T47D (cell line): ENCODE measurements at regions not wholly inside any gene's neighbourhood (a gene's known extent, or its start where the extent isn't known, plus 50 kb on each side); places are given as distances from the start of the nearest gene placed in this dataset.
A peak's percentile ranks its signal among the peaks of the same experiment; 100 is the strongest.
"Not testable (repeated sequence)": the region's sequence is repeated elsewhere in the genome, so short reads cannot be mapped to it uniquely, and the experiment has no call there.

Experiments used
- DNase-seq, 2 experiments: peaks; one replicate each; pipeline versions ENCODE4 v3.0.0 to v3.0.0-alpha.2; 2011 to 2012; ENCODE audit warnings: low read depth in 1 of 2, low spot score in 1 of 2
- JUND ChIP-seq: IDR thresholded peaks from 2 replicates; pipeline ENCODE4 v1.6.1; 2012; ENCODE audit warnings: low read depth
- in situ Hi-C: cut with HindIII; loops from 2 replicates; pipeline ENCODE4 v1.10.0; 2016; ENCODE audit warnings: low sequenced_read_pairs, low pct_unique_long_range_greater_than_20kb

DNA sequence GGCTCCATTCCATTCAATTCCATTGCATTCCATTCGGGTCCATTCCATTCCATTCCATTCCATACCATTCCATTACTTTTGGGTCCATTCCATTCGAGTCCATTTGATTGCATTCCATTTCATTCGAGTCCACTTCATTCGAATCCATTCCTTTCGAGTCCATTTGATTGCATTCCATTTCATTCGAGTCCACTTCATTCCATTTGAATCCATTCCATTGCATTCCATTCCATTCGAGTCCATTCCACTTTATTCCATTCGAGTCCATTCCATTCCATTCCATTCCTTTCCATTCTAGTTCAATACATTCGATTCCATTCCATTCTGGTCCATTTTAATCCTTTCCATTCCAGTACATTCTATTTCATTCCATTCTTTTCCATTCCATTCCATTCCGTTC is 334.0 kb downstream of the ZNF33B start:
- in situ Hi-C loops, result no loop called here

DNA sequence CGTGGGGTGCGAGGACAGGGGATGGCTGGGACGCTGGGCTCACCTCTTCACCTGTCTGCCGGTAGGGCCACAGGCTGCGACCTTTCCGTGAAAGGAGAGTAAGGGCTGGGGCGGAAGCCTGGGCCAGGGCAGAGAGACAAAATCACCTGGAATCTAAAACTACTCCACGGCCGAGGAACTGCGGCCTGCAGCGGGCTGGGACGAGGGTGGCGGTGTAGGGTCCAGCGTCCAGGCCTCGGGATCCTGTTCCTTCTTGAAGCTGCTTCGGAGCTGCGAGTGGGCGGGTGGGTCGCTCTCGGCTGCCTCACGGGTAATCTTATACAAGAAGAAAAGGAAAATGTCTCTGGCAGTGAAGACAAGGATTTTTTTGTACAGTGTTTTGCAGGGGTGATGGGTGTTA is 356.5 kb downstream of the ZNF33B start:
- in situ Hi-C loops, result not testable (repeated sequence)

More for the DNA sequence above, 334.0 kb downstream of the ZNF33B start:
- TF ChIP-seq JUND, result no peak
- DNase-seq, result no peak

GRCh38 chr10:42269788-42270187 is 368.6 kb downstream of the ZNF33B start:
- in situ Hi-C loops, DNase-seq: not testable (repeated sequence)

More for the DNA sequence above, 356.5 kb downstream of the ZNF33B start:
- DNase-seq, result not testable (repeated sequence)

GRCh38 chr10:42263259-42263658 is 375.1 kb downstream of the ZNF33B start:
- DNase-seq, in situ Hi-C loops: not testable (repeated sequence)

DNA sequence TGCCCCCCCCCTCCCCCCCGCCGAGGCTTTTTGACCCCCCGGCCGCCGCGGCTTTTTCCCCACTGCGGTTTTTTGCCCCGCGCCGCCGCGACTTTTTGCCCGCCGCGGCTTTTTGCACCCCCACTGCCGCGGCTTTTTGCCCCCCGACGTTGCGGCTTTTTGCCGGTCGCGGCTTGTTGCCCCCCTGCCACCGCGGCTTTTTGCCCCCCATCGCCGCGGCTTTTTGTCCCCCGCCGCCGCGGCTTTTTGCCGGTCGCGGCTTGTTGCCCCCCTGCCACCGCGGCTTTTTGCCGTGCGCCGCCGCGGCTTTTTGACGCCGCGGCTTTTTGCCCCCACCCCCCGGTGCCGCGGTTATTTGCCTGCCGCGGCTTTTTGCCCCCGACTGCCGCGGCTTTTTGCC is 395.4 kb downstream of the ZNF33B start:
- in situ Hi-C loops, DNase-seq: not testable (repeated sequence)

GRCh38 chr10:42242135-42242805 is 396.1 kb downstream of the ZNF33B start:
- no peak for TF ChIP-seq JUND
- in situ Hi-C loops, result no loop called here
- DNase-seq, result no peak

GRCh38 chr10:42236401-42236800 is 402.0 kb downstream of the ZNF33B start:
- DNase-seq, in situ Hi-C loops: not testable (repeated sequence)

DNA sequence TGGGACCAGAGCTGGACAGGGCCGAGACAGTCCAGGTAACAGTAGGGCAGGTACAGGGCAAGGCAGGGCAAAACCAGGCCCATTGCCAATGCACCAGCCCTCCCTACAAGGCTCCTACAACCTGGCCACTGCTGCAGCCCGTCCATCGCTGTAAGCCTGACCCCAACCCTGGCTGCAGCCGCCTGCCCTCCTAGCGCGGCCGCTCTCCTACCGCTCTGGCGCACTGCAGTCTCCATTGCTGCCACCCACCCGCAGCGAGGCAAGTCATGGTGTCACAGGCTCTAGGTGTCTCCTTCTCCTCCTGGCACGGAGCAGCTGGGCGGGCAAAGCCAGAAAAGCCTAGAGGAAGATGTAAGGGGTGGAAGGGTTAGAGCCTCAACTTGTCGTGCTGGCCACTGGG is 402.6 kb downstream of the ZNF33B start:
- DNase-seq, in situ Hi-C loops: not testable (repeated sequence)

DNA sequence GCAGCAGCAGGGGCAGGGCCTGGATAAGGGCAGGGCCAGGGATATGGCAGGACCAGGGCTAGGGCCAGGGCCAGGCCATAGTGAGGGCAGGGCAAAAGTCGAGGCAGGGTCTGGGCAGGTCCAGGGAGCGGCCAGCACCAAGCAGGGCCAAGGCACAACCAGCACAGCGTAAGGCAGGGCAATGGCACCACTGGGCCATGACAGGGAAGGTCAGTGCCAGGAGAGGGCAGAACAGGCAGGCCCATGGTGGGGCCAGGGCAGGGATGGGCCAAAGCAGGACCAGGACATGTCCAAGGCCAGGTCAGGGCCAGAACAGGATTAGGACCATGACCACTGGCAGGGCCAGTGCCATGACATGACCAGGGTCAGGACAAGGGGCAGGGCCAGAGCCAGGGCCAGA is 403.1 kb downstream of the ZNF33B start:
- in situ Hi-C loops, DNase-seq: not testable (repeated sequence)

DNA sequence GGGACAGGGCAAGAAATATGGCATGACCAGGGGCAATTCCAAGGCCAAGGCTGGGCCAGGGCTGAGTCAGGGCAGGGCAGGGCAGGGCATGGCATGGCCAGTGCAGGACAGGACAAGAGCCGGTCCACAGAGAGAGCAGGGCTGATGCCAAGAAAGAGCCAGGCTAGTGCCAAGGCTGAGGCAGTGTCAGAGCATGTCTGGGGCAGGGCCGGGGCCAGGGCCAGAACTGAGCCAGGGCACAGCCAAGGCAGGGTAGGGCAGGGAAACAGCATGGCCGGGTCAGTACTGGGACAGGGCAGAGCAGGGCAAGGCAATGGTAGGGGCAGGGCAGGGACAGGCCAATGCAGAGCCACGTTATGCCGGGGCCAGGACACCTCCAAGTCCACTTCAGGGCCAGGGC is 403.9 kb downstream of the ZNF33B start:
- DNase-seq, in situ Hi-C loops: not testable (repeated sequence)

- DNase-seq, in situ Hi-C loops: not testable (repeated sequence)
Observed at GRCh38 chr10:42233461-42234206, 404.7 kb downstream of the ZNF33B start.

GRCh38 chr10:42232955-42233354 is 405.4 kb downstream of the ZNF33B start:
- DNase-seq, in situ Hi-C loops: not testable (repeated sequence)

- in situ Hi-C loops, DNase-seq: not testable (repeated sequence)
Observed at GRCh38 chr10:42230812-42231211, 407.6 kb downstream of the ZNF33B start.

GRCh38 chr10:42230115-42230514 is 408.3 kb downstream of the ZNF33B start:
- DNase-seq, in situ Hi-C loops: not testable (repeated sequence)

DNA sequence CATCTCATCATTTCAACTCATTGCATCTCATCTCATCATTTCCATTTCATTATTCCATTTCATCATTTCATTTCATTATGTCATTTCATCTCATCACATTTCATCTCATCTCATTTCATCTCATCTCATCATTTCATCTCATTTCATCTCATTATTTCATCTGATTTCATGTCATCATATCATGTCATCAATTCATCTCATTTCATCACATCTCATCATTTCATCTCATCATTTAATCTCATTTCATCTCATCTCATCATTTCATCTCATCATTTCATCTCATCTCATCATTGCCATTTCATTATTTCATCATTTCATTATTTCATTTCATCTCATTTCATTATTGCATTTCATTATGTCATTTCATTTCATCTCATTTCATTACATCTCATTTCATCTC is 410.5 kb downstream of the ZNF33B start:
- DNase-seq, in situ Hi-C loops: not testable (repeated sequence)

GRCh38 chr10:42193588-42193987 is 444.8 kb downstream of the ZNF33B start:
- not testable (repeated sequence) for DNase-seq

DNA sequence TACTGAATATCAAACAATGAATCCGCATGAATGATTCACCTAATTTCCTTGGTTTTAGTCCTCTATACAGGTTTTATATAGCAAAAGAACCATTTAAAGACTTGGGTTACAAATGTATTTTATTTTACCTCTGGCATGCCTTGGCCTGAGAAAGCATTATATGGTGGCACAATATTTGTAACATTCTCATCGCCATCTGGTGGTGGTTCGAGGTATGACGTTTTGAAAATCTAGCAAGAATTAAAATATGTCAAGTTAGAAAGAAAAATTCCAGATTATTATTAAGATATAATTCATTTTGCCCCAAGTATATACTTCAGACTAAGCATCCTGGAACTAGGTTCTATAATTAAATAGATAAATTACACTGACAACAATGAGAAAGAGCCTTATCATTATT is 445.9 kb downstream of the ZNF33B start:
- DNase-seq, result peak in 1 of 2 experiments; percentile 52
- in situ Hi-C loops, result not testable (repeated sequence)

More at GRCh38 chr10:42193588-42193987, 444.8 kb downstream of the ZNF33B start:
- in situ Hi-C loops, result not testable (repeated sequence)

- in situ Hi-C loops, DNase-seq: not testable (repeated sequence)
Observed at GRCh38 chr10:42187501-42188195, 450.7 kb downstream of the ZNF33B start.
